NB4 (cell line): ENCODE measurements at regions not wholly inside any gene's neighbourhood (a gene's known extent, or its start where the extent isn't known, plus 50 kb on each side); places are given as distances from the start of the nearest gene placed in this dataset.

Source experiments
- CTCF ChIP-seq: IDR thresholded peaks from one replicate; pipeline ENCODE4 v1.5.1; 2012; ENCODE audit warnings: low read depth, low read length
- MAX ChIP-seq: IDR thresholded peaks from 2 replicates; pipeline ENCODE4 v1.6.1; 2011; ENCODE audit warnings: low read depth, low read length
- MYC ChIP-seq: IDR thresholded peaks from 2 replicates; pipeline ENCODE4 v1.6.1; 2011; ENCODE audit warnings: low read depth, low read length
- POLR2A ChIP-seq: IDR thresholded peaks from 2 replicates; pipeline ENCODE4 v1.6.1; 2011; ENCODE audit warnings: mild to moderate bottlenecking; ENCODE audit not compliant: insufficient read length; ENCODE audit errors: extremely low read depth

GRCh38 chr2:103135679-103136078, 373.8 kb downstream of the TMEM182 start:
- TF ChIP-seq CTCF (no peak), POLR2A (no peak), MYC (no peak), MAX (no peak)
